Left lung (tissue), 4 donors: ENCODE measurements at regions not wholly inside any gene's neighbourhood (a gene's known extent, or its start where the extent isn't known, plus 50 kb on each side); places are given as distances from the start of the nearest gene placed in this dataset.

Experiments used
- ATAC-seq: fragments of 200-7000 bp; cut with Tn5 transposase; one replicate; pipeline ENCODE4 v1.9.1; 2020; ENCODE audit warnings: moderate library complexity
- DNase-seq, 4 donors: peaks; one replicate each; pipeline ENCODE4 v3.0.0-alpha.2; 2013 to 2020
- H3K27ac ChIP-seq, 2 donors: fragments of 200-600 bp; sonication (generic) in 1 of 2; one replicate each; pipeline versions ENCODE4 v1.5.0 to v1.8.0; 2020 to 2021
- H3K27me3 ChIP-seq, 2 donors: fragments of 200-600 bp; sonication (generic) in 1 of 2; one replicate each; pipeline versions ENCODE4 v1.5.0 to v1.8.0; 2020 to 2021
- H3K36me3 ChIP-seq, 2 donors: fragments of 200-600 bp; sonication (generic) in 1 of 2; one replicate each; pipeline versions ENCODE4 v1.5.0 to v1.8.0; 2020 to 2021
- H3K4me1 ChIP-seq, 2 donors: fragments of 200-600 bp; one replicate each; pipeline ENCODE4 v1.8.0; 2021
- H3K4me3 ChIP-seq, 2 donors: fragments of 200-600 bp; sonication (generic) in 1 of 2; one replicate each; pipeline versions ENCODE4 v1.5.0 to v1.8.0; 2020 to 2021; ENCODE audit warnings: mild to moderate bottlenecking in 1 of 2
- H3K9me3 ChIP-seq, 2 donors: fragments of 200-600 bp; sonication (generic) in 1 of 2; one replicate each; pipeline versions ENCODE4 v1.5.0 to v1.8.0; 2020 to 2021
- CTCF ChIP-seq, 2 donors: fragments of 200-600 bp; sonication (generic) in 1 of 2; IDR thresholded peaks; one replicate each; pipeline versions ENCODE4 v1.5.0 to v1.8.0; 2021; ENCODE audit warnings: antibody characterized with exemption in 2 of 2
- intact Hi-C, 2 donors: fragments of 100-400 bp; cut with DNase I; formaldehyde crosslinking; loops; one replicate each; pipeline versions ENCODE4 v1.11.2 to v1.14.2; 2022
- donor health status: DM: no; HTN: yes; CAD: no.
- donor health status: DM: no; HTN: no; CAD: no.

DNA sequence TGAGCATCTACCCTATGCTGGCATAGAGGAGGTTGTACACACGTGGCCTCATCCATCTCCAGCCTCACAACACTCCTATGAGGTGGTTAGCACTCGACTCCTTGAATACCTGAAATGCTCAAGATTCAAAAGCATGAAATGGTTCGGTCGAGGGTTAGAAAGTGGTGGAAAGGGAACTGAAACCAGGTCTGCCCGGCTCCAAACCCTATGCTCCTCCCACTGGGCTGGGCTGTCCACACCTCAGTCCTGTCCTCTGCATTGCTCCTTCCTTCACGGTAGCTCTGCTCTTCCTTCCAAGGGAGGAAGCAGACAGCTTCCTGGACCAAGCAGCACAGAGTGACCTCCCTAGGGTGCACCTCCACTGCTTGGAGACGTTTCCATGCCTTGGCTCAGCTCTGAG lies 565.2 kb upstream of the ID2 start:
- Histone ChIP-seq H3K36me3 (no peaks in the 10 kb centered on the region), H3K9me3 (no peaks in the 10 kb centered on the region), H3K27ac (no peak overlapping the region), H3K4me1 (peaks cover 0 to 6% of the 10 kb centered on the region in 2 donors), H3K27me3 (no peaks in the 10 kb centered on the region), H3K4me3 (no peak overlapping the region)
- peak; percentile 15 for ATAC-seq
- no peak for TF ChIP-seq CTCF (IDR thresholded peaks at IDR 0.05)
- intact Hi-C loops: no loop called here
- DNase-seq: no peak

DNA sequence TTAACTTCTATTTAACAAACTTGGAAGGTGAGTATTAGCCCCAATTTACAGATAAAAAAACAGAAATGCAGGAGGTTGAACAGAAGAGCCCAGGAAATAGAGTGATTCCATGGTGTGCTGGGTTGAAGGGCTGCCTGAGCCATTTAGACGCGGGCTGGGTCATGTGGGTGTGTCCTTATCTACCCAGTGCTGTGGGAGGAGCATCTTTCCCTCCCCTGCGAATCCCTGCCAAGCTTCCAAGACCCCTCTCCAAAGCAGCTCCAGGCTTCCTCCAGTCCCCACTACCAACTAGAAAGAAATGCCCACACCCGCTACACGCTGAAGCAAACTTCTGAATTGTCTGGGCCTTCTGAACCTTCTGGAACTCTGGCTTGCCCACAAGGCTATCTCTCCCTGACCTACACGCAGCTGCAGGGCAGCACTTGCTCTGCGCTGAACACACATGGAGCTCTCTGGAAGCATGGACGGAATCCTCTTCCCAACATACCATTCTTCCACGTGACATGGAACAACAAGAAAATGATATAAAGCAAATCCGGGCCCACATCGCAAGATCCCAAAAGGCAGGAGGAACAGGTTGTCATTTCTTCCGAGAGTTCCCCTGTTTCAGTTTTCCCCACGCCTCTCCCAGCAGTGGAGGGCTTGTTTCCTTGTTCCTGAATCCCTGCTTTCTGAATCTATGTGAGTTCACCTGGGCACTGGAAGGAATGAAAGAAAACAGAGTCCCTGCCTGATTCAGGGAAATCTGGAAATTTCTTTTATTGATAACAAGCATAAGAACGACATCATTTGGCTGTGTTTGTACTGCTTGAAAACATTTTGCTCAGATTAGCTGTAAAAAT lies 562.7 kb upstream of the ID2 start:
- peak; percentile 6 for ATAC-seq
- no peak for TF ChIP-seq CTCF (IDR thresholded peaks at IDR 0.05)
- Histone ChIP-seq H3K4me1 (peaks cover 0 to 6% of the 10 kb centered on the region in 2 donors), H3K27ac (peak overlapping the region in 1 of 2 donors; percentile 15), H3K27me3 (no peaks in the 10 kb centered on the region), H3K9me3 (no peaks in the 10 kb centered on the region), H3K36me3 (no peaks in the 10 kb centered on the region), H3K4me3 (no peak overlapping the region)
- no peak for DNase-seq
- intact Hi-C loops: no loop called here

DNA sequence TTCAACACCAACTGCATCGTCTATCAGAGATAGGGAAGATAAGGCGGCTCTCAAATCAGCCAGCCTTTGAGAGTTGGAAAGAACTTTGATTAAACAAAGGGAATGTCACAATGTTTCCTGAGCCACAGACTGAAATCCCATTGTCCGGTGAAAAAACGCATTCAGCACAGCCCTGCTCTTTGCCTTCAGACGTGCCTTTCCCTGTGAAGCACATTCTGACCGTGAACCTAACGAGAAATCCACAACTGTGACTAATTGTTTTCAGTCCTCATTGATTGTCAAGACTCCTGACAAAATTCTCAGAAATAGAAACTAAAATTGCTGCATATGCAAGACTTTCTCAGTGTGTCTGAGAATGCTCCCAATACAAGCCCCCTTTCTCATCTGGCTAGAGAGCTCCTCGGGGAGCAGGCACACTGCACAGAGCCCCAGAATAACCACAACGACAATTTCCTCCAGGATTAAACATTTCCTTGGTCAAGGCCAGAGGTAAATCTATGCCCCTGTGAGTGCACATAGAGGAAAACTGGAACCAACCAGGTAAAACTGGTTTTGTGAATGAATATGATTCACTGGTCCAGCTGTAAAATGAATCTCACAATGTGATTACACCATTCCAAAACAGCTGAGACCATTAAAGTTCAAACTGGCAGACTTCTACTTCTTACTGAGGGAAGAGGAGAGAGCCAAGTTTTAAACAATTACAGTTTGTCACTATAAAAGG lies 561.9 kb upstream of the ID2 start:
- Histone ChIP-seq H3K4me1 (peaks cover 0 to 6% of the 10 kb centered on the region in 2 donors), H3K27ac (peak overlapping the region; percentile 15 to 24), H3K9me3 (no peaks in the 10 kb centered on the region), H3K36me3 (no peaks in the 10 kb centered on the region), H3K27me3 (no peaks in the 10 kb centered on the region), H3K4me3 (no peak overlapping the region)
- DNase-seq (peak in 2 of 4 donors; percentile 57 to 61), ATAC-seq (peak; percentile 62)
- intact Hi-C loops: no loop called here
- no peak for TF ChIP-seq CTCF (IDR thresholded peaks at IDR 0.05)

DNA sequence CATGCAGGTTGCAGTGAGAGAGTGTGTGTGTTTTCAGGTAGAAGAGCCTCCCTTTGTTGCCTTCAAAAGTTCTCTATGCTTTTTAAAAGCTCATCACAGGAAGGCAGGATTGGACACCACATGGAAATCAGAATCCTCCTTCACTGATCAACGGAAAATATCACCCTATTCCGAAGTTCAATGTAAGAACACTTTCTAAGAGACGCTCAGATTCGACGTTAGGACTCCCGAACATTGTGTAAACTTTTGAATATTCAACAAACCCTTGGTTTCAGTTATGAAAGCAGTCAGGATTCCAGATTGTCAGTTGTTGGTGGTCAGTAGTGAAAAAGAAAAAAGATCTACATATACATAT lies 561.4 kb upstream of the ID2 start:
- DNase-seq (no peak), ATAC-seq (no peak)
- no peak for TF ChIP-seq CTCF (IDR thresholded peaks at IDR 0.05)
- peak overlapping the region in 1 of 2 donors; percentile 15 for H3K27ac ChIP-seq
- intact Hi-C loops: no loop called here
- H3K4me3 ChIP-seq: no peak overlapping the region
- H3K4me1 ChIP-seq: peaks cover 0 to 6% of the 10 kb centered on the region in 2 donors
- no peaks in the 10 kb centered on the region for H3K9me3 ChIP-seq
- H3K36me3 ChIP-seq: no peaks in the 10 kb centered on the region
- no peaks in the 10 kb centered on the region for H3K27me3 ChIP-seq
